ENCODE measurements at regions not wholly inside any gene's neighbourhood (a gene's known extent, or its start where the extent isn't known, plus 50 kb on each side); places are given as distances from the start of the nearest gene placed in this dataset.
"Not testable (repeated sequence)": the region's sequence is repeated elsewhere in the genome, so short reads cannot be mapped to it uniquely, and the experiment has no call there.

DNA sequence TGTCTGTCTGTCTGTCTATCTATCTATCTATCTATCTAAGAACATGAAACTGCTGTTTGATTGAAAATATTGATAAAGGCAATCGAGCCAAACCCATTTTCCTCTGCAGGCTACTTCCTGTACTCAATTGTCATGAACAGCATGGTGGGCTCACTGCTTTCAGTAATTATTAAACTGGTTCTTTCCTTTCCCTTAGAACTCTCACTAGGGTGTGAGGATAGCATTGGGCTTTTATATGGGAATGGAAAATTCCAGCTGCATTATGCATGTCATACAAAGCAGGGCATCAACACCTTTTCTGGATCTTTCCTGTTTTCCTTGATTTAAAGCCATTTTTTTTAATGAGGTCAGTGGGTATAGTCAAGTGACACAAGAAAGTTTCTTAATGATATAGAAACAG is 161.0 kb upstream of the SYNCRIP start:
- no peak for DNase-seq

DNA sequence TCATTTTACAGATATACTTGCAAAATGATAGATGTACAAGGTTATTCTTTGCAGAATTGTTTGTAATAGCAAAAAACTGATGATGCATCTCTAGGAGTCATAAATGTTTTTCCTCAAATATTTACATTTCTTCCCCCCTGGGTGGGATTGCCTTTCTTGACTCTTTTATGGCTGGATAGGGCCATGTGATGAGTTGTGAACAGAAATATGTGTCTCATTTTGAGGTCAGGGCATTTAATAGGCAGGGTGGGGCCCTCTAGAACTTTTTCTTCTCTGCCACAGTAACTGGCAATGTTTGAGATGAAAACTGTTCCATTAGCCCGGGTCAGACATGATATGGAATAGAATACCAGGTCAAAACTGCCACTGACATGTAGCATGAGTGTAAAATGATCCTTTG is 159.5 kb upstream of the SYNCRIP start:
- DNase-seq: no peak

DNA sequence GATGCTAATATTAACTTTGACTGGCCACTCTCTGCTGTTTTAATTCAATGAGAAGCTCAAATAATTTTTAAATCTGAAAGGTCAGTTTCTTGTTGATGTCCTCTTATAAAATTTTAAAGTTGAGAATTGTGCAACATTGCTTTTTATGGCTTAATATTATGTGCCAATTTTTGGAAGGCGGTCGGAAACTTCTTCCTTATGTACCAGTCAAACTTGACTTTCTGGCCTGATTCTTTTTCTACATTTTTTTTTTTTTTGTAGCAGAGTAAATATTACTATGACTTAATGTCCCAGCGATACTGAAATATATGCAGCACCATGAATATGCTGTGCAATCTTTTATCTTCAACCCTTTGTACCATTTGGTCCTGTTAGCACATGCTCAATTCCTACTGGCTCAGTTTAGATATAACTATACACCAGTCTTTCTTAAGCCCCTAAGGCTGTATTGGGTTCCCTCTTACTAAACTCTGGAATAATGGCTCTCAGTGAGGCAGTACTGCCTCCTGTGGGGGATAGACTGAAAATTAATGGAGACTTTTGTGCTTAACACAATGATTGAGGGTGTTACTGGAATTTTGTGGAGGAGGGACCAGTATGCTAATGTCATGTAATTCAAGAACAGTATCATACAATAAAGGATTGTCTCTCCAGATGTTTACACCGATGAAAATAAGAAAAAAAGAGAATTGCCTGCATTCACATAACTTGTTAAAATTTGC is 156.4 kb upstream of the SYNCRIP start:
- DNase-seq: no peak

DNA sequence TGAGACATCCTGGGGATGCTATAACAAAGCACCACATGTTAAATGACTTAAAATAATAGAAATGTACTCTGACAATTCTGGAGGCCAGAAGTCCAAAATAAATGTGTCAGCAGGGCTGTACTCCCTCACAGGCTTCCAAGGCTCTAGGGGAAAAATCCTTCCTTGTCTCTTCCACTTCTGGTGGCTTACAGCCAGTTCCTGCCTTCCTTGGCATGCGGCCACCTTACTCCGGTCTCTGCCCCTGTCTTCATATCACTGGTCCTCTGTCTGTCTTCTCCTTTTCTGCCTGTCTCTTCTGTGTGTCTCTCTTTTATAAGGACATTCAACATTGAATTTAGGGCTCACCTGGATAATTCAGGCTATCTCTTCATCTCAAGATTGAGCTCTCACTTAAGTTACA is 155.3 kb upstream of the SYNCRIP start:
- DNase-seq: no peak

DNA sequence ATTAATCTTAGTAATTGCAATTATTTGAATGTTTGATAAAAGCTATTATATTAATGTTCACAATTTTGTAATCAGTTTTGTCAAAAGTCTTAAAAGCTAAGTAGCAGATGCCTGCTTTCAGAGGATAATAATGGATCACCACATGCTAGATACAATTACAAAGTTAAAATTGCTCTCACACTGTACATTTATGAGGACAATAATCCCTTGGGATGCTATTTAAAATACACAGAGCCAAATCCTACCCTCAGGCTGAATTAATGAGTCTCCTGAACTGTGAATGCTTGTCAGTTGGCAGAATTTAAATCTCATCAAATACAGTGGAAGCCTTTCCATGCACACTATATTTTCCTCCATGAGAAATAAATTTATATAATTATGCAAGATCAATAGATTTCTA is 153.3 kb upstream of the SYNCRIP start:
- DNase-seq: no peak

DNA sequence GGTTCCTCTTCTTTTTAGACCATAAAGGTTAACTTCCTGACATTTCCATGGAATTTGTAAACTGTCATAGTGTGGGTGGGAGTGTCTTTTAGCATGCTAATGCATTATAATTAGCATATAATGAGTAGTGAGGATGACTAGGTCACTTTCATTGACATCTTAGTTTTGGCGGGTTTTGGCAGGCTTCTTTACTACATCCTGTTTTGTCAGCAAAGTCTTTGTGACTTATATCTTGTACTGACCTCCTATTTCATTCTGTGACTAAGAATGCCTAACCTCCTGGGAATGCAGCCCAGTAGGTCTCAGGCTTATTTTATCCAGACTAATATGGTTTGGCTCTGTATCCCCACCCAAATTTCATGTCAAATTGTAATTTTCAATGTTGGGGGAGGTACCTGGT is 149.6 kb upstream of the SYNCRIP start:
- DNase-seq: no peak

DNA sequence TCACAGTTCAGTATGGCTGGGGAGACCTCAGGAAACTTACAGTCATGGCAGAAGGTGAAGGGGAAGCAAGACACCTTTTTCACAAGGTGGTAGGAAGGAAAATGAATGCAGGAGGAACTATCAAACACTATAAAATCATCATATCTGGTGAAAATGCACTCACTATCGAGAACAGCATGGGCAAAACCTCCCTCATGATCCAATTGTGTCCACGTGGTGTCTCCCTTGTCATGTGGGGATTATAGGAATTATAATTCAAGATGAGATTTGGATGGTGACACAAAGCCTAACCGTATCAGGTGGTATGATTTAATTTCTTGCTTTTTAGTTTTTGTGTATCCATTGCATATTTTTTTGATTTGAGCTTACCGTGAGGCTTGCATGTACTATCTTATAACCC is 133.2 kb upstream of the SYNCRIP start:
- DNase-seq: no peak

DNA sequence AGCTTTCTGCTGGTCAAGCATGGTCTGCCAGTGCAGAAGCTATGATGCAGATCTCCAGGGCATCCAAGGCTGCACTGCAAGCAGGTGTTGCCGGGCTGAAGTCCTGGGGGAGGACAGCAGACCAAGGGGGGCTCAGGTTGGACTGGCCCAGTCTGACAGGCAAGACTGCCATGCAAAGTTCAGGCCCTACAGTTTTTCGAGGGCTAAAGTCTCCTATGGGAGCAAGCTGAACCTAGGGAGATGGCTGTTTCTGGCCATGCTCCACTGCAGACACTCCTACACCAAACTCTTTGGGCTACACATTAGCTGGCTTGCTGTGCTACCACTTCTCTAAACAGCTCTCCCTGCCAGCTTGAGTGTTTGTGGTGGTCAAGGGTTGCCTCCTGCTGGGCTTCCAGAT is 130.0 kb upstream of the SYNCRIP start:
- DNase-seq: no peak

DNA sequence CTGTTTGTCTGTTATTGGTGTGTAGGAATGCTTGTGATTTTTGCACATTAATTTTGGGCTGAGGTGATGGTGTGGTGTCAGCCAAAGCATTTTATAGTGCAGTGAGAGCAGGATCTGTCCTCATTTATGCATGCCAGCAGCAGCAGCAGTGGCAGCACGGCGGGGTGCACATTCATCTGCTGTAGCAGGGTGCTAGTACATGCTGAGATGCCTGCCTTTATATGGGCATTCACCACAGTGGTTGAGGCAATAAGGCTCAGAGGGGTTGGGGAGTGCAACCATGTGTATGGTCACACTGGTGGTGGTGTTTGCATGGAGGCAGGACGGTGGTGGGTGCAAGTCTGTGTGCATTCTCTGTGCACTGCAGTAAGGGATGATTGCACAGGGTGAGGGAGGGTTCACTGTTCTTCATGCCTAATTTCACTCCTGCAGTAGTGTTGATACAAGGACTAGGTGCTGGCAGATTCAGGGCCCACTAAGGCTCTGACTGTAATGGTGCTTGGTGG is 129.3 kb upstream of the SYNCRIP start:
- no peak for DNase-seq

DNA sequence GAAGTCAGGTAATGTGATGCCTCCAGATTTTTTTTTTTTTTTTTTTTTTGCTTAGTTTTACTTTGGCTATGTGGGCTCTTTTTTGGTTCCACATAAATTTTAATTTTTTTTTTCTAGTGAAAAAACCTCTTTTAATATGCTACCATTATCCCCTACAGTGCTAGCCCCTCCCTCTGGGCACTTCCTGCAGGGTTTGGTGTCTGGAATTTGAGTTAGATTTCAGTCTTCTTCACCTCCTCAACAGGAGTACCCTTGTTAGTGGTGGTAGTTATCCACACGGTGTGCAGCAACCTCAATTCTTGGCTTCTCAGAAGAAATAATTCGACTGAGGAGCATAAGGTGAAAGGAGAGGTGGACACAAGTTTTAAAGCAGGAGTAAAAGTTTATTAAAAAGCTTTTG is 128.8 kb upstream of the SYNCRIP start:
- no peak for DNase-seq

DNA sequence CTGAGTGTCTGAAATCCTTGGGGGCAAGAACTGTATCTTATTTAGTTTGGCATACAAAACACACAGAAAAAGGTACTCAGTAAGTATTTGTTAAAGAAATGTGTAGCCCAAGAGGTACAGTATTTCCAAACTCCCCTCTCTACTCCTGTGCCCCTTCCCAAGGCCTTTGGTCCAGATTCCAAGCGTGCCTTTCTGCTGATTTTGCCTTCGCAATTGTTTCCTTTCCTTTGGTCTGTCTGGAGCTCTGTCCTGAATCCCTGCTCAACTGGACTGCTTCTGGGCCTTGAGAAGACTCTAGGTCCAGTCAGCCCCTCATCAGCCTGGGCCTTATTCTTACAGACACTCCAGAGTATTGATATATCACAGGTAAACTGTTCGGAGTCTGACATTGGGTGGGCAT is 122.2 kb upstream of the SYNCRIP start:
- no peak for DNase-seq

DNA sequence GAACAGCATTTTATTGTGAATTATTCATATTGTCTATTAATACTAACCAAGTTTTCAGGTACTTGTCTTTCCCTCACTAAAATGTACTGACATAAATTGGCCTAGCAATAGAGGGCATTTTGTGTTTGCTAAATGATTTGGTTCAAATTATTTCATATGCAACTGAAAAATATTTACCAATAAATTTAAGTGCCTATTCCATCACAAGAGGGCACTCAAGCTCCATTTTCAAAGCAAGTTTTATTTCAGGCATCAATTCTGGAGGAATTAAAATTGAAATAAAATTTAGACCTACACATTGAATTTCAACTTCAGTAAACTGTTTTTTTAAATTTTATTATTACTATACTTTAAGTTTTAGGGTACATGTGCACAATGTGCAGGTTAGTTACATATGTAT is 114.3 kb upstream of the SYNCRIP start:
- DNase-seq: peak; percentile 62

DNA sequence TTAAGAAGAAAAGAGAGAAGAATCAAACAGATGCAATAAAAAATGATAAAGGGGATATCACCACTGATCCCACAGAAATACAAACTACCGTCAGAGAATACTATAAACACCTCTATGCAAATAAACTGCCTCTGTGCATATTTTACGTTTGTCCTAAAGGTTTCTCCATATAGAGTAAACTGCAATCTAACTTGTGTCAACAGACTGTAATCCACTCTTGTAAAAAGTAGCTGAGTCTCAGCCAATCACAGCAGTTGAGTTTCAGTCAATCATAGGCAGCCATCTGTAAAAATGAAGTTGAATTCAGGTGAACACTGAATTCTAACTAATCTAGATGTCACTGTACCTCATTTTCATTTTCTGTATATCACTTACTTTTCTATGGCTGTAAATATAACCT is 112.2 kb upstream of the SYNCRIP start:
- no peak for DNase-seq

DNA sequence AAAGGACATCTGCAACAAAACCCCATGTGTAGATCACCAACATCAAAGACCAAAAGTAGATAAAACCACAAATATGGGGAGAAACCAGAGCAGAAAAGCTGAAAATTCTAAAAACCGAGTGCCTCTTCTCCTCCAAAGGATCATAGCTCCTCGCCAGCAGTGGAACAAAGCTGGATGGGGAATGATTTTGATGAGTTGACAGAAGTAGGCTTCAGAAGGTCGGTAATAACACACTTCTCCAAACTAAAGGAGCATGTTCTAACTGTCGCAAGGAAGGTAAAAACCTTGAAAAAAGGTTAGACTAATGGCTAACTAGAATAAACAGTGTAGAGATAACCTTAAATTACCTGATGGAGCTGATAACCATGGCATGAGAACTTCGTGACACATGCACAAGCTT is 109.9 kb upstream of the SYNCRIP start:
- no peak for DNase-seq

DNA sequence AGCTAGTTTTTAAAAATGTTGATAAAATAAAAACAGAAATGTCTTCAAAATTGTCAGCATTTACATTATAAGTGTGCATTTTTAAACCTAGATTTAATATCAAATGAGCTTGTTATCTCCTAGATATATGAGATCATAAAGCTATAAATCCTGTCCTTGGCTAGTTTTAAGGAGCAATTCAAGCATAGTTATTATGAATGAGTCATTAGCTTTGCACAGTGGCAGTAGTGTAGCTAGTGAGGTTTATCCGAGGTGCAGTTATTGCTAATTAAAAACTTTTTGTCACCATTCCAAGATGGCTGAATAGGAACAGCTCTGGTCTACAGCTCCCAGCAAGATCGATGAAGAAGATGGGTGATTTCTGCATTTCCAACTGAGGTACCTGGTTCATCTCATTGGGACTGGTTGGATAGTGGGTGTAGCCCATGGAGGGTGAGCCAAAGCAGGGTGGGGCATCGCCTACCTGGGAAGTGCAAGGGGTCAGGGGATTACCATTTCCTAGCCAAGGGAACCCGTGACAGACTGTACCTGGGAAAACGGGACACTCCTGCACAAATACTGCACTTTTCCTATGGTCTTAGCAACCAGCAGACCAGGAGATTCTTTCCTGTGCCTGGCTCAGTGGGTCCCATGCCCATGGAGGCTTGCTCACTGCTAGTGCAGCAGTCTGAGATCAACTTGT is 108.8 kb upstream of the SYNCRIP start:
- DNase-seq: no peak

DNA sequence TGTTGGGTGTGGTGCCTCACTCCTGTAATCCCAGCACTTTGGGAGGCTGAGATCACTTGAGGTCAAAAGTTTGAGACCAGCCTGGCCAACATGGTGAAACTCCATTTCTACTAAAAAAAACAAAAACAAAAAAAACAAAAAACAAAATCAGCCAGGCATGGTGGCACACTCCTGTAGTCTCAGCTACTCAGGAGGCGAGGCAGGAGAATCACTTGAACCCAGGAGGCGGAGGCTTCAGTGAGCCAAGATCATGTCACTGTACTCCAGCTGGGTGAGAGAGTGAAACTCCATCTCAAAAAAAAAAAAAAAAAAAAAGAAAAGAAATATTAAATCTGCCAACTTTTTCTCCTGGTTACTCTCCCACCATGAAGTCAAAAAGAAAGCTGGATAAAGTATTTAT is 107.5 kb upstream of the SYNCRIP start:
- DNase-seq: not testable (repeated sequence)

DNA sequence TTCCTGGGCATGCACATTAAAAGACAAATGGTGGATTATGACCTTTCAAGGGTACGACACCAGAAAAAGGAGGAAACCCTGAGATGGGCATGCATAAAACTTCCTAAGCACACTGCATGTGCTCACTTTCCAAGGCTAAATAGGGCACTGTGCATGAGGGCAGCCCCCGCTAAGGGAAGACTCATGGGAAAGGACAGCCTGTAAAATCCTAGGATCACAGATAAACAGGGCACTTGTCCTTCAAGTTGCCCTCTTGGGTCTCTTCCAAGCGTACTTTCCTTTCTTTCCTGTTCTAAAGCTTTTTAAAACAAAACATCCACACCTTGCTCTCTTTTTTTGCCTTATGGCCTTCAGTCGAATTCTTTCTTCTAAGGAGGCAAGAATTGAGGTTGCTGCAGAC is 106.5 kb upstream of the SYNCRIP start:
- DNase-seq: no peak

DNA sequence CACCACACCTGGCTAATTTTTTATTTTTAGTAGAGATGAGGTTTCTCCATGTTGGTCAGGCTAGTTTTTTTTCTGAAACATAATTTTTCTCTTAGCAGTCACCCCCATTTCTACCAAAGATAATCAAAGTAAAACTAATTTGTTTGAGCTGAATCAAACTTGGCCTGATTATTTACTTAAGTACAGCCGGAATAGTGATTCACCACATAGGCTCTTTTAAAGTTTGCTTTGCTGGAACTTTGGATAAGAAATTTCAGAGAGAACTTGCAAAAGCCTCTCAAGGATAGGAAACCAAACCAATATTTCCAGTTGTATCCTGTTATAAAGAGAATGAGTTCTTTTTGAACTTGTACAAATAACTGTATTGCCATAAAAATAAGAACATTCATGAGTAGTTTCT is 105.0 kb upstream of the SYNCRIP start:
- peak; percentile 33 for DNase-seq

DNA sequence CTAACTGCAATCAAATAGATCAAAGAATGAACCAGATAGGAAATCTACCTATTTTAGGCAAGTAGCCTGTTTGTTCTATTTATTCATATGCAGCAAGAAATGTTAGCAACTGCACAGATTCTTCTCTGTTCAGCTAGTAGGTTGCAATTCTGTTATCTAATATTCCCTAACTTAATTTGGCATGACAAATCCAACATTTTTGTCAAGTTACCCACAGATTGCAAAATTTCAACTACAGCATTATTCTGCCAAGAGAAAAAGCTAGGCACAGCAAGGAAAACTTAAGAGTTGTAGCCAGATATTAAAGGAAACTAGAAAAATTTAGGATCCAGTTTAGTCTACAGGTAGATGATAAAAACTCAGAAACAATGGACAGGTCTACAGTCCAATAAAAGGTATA is 104.4 kb upstream of the SYNCRIP start:
- DNase-seq: no peak

DNA sequence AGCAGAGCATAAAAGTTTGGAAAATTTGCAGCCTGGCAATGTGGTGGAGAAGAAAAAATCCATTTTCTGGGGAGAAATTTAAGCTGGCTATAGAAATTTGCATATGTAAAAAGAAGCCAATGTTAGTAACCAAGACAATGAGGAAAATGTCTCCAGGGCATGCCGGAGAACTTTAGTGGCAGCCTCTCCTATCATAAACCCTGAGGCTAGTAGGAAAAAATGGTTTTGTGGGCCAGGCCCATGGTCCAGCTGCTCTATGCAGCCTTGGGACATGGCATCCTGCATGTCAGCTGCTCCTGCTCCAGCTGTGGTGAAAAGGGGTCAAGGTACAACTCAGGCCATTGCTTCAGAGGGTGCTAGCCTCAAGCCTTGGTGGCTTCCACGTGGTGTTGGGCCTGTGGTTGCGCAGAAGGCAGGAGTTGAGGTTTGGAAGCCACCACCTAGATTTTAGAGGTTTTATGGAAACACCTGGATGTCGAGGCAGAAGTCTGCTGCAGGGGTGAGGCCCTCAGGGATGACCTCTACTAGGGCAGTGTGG is 101.8 kb upstream of the SYNCRIP start:
- DNase-seq: no peak

DNA sequence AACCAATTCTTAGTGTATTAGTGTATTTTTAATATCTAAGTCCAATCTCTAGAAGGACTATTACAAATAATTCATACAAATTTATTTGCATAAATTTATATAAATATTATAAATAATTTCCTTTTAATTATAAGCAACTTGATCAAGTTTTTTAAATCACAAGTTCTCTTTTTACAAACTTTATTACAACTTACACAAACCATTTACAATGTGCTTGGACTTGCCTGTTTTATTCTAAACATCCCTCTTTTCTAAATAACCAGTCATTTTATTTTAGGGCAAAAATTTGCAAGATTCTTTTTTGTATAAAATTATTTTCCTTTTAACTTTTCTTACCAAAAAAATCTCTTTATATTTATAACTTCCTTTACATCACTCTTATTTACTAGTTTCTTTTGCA is 83.5 kb upstream of the SYNCRIP start:
- no peak for DNase-seq

DNA sequence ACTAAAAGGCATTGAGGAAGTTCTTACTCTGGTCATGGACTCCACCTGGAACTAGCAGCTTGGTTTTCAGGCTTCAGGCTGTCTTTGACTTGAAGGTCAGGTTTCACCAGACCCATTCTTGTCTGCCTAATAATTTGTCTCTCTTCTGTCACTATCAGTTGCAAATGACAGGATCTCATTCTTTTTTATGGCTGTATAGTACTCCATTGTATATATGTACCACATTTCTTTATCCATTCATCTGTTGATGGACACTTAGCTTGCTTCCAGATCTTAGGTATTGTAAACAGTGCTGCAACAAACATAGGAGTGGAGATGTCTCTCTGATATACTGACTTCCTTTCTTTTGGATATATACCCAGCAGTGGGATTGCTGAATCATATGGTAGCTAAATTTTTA is 73.1 kb upstream of the SYNCRIP start:
- DNase-seq: no peak

DNA sequence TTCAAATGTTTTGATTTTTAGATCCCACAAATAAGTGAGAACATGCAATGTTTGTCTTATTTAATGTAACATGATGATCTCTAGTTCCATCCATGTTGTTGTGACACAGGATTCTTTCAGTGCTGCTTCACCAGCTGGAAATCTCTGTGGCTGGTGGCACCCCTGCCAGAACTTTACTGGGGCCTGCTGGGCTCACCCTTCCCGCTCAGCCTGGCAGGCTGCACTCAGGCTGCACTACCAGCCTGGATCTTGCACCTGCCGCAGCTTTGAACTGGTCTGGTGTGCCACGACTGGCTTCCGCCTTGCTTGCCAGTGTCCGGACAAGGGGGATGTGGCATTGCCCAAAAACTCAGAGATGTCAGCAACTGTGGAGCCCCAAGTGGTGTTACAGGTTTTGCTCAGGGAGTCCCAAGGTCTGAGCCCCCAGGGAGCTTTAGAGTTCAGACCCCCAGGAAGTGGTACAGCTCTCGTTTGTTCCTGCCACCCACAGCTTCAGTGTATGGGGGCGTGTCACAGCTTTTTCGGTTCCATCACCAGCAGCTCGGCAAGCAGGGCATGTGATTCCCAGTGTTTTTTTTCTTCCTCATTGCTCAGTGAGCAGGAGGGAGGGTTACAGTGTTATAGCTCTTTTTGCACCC is 72.3 kb upstream of the SYNCRIP start:
- no peak for DNase-seq

DNA sequence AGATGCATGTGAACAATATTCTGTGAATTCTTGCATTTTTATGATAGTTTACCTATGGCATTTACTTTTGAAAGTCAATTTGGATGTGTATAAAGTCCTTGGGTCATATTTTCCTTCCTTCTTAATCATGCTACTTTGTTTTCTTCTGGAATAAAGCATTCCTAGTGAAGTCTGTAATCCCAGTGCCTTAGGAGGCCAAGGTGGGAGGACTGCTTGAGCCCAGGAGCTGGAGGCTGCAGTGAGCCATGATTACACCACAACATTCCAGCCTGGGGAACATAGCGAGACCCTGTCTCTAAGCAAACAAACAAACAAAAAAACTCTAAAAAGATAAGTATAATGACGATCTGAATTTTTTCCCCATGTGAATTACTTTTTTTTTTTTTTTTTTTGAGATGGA is 69.7 kb upstream of the SYNCRIP start:
- no peak for DNase-seq

Measured in dermis blood vessel endothelial cell (primary cell).